ENCODE measurements at regions not wholly inside any gene's neighbourhood (a gene's known extent, or its start where the extent isn't known, plus 50 kb on each side); places are given as distances from the start of the nearest gene placed in this dataset.

GRCh38 chr2:36032046-36032445 is 323.5 kb upstream of the CRIM1 start:
- TF ChIP-seq CEBPB (IDR thresholded peaks at IDR 0.05; ENCODE audit: low read depth, low read length), result no peak
- no peak for TF ChIP-seq GTF2F1 (IDR thresholded peaks at IDR 0.05; ENCODE audit: borderline replicate concordance, low read depth, low read length)
- TF ChIP-seq YY1 (IDR thresholded peaks at IDR 0.05; ENCODE audit: low read depth, low read length), result no peak
- no peak for TF ChIP-seq ASH2L (IDR thresholded peaks at IDR 0.05; ENCODE audit: low read length)
- TF ChIP-seq CBX8 (IDR thresholded peaks at IDR 0.05; ENCODE audit: borderline replicate concordance, low read depth, low read length), result no peak
- no peak for TF ChIP-seq EGR1 (IDR thresholded peaks at IDR 0.05; ENCODE audit: borderline replicate concordance, low read depth, low read length)
- TF ChIP-seq PHF8 (conservative IDR thresholded peaks at IDR 0.05; ENCODE audit: low read depth, low read length), result no peak
- TF ChIP-seq SUZ12 (IDR thresholded peaks at IDR 0.05; ENCODE audit: low read length), result no peak
- TF ChIP-seq CREB1 (IDR thresholded peaks at IDR 0.05), result no peak
- no peak for TF ChIP-seq KDM1A (IDR thresholded peaks at IDR 0.05; ENCODE audit: borderline replicate concordance, low read length)
- TF ChIP-seq SP2 (IDR thresholded peaks at IDR 0.05; ENCODE audit: low read length), result no peak
- no peak for TF ChIP-seq JUN (IDR thresholded peaks at IDR 0.05; ENCODE audit: low read depth, low read length)
- no peak for TF ChIP-seq ZNF274 (IDR thresholded peaks at IDR 0.05; ENCODE audit: borderline replicate concordance, extremely low read depth, low read length)
- TF ChIP-seq BRCA1 (IDR thresholded peaks at IDR 0.05; ENCODE audit: low read depth, low read length), result no peak

More at GRCh38 chr2:36032046-36032445, 323.5 kb upstream of the CRIM1 start:
- Histone ChIP-seq H3K4me3 (ENCODE audit: extremely low read depth in 1 of 4, insufficient read depth in 2 of 4, low read depth in 3 of 4, low read length in 4 of 4) (no peak overlapping the region), H2AK5ac (ENCODE audit: low read depth, low read length) (no peak overlapping the region), H2AFZ (ENCODE audit: low read length) (no peak overlapping the region), H2BK5ac (ENCODE audit: low read depth, low read length) (no peak overlapping the region), H3K79me1 (ENCODE audit: low read depth, low read length) (no peaks in the 10 kb centered on the region), H4K8ac (ENCODE audit: extremely low read depth, insufficient read depth, low read length) (no peak overlapping the region), H3K14ac (ENCODE audit: insufficient read length) (no peak overlapping the region), H3K9ac (replicated peaks in 1 of 4; ENCODE audit: extremely low read depth in 1 of 4, low read depth in 3 of 4, low read length in 3 of 4) (no peak overlapping the region), H4K91ac (replicated peaks; ENCODE audit: insufficient read length, low read length) (no peak overlapping the region), H3K18ac (ENCODE audit: extremely low read depth, low read length) (no peak overlapping the region), H3K4me1 (replicated peaks in 1 of 4; ENCODE audit: control insufficient read depth in 3 of 4, insufficient read depth in 4 of 4, low read length in 3 of 4) (no peaks in the 10 kb centered on the region), H2BK120ac (replicated peaks; ENCODE audit: low read depth, low read length) (no peak overlapping the region), H3K56ac (replicated peaks; ENCODE audit: insufficient read length, low read depth, low read length) (no peak overlapping the region), H3K79me2 (ENCODE audit: control insufficient read depth in 1 of 2, insufficient read depth in 2 of 2, low read length in 2 of 2) (no peaks in the 10 kb centered on the region), H2BK15ac (ENCODE audit: low read length) (no peak overlapping the region), H3K4ac (replicated peaks; ENCODE audit: insufficient read length, low read depth, low read length) (no peak overlapping the region), H2BK12ac (ENCODE audit: low read depth, low read length) (no peak overlapping the region), H3K36me3 (ENCODE audit: control insufficient read depth in 2 of 4, insufficient read depth in 4 of 4, low read length in 3 of 4) (no peaks in the 10 kb centered on the region), H2BK20ac (ENCODE audit: low read length) (no peak overlapping the region), H4K5ac (ENCODE audit: insufficient read length, low read depth, low read length) (no peak overlapping the region), H4K20me1 (replicated peaks in 1 of 2; ENCODE audit: control insufficient read depth in 1 of 2, insufficient read depth in 2 of 2, low read length in 2 of 2) (no peaks in the 10 kb centered on the region), H3K23ac (ENCODE audit: insufficient read length) (no peak overlapping the region), H3K27me3 (replicated peaks in 1 of 4; ENCODE audit: control insufficient read depth in 3 of 4, extremely low read depth in 1 of 4, insufficient read depth in 3 of 4, low read length in 3 of 4) (no peaks in the 10 kb centered on the region), H3K23me2 (ENCODE audit: low read depth, low read length) (no peaks in the 10 kb centered on the region), H3K27ac (ENCODE audit: low read depth, low read length) (no peak overlapping the region), H3K9me3 (ENCODE audit: insufficient read depth in 2 of 2, low read depth in 1 of 2, low read length in 1 of 2) (no peaks in the 10 kb centered on the region), H3K4me2 (ENCODE audit: insufficient read depth in 1 of 2, low read depth in 2 of 2, low read length in 2 of 2) (no peak overlapping the region)
- POLR2A ChIA-PET (ENCODE audit: partially characterized antibody), result no interaction called here
- CTCF ChIA-PET (ENCODE audit: partially characterized antibody), result no interaction called here
- DNase-seq (ENCODE audit: low read depth in 1 of 2, low spot score in 2 of 2) (no peak), FAIRE-seq (no peak)
- 73% methylated on average over 3 of the region's 3 CpGs; no CpG with 5 or more reads in 1 of the 2 experiments for WGBS, 2 experiments (ENCODE audit: extremely low coverage in 1 of 2, insufficient coverage in 1 of 2, insufficient read length in 1 of 2, insufficient replicate concordance in 2 of 2, low coverage in 1 of 2, low lambda C conversion rate in 2 of 2, missing lambda C conversion rate in 1 of 2)

All from H1 (cell line).